Mucosa of descending colon (tissue), 3 donors: ENCODE measurements at regions not wholly inside any gene's neighbourhood (a gene's known extent, or its start where the extent isn't known, plus 50 kb on each side); places are given as distances from the start of the nearest gene placed in this dataset.
A peak's percentile ranks its signal among the peaks of the same experiment; 100 is the strongest.

Source experiments
- ATAC-seq: fragments of 200-7000 bp; cut with Tn5 transposase; one replicate; pipeline ENCODE4 v1.9.1; 2020; ENCODE audit warnings: mild to moderate bottlenecking, moderate library complexity
- DNase-seq, 3 donors: peaks; one replicate each; pipeline ENCODE4 v3.0.0-alpha.2; 2020
- H3K36me3 ChIP-seq: fragments of 200-600 bp; one replicate; pipeline ENCODE4 v1.8.0; 2021; ENCODE audit warnings: low read depth, mild to moderate bottlenecking
- H3K4me1 ChIP-seq: fragments of 200-600 bp; one replicate; pipeline ENCODE4 v1.8.0; 2021; ENCODE audit warnings: low read depth, mild to moderate bottlenecking
- H3K4me3 ChIP-seq: fragments of 200-600 bp; one replicate; pipeline ENCODE4 v1.8.0; 2021; ENCODE audit warnings: mild to moderate bottlenecking
- H3K9me3 ChIP-seq: fragments of 200-600 bp; one replicate; pipeline ENCODE4 v1.8.0; 2021; ENCODE audit warnings: mild to moderate bottlenecking
- intact Hi-C, 2 donors: fragments of 100-400 bp; cut with DNase I in 1 of 2; cut with micrococcal nuclease in 1 of 2; formaldehyde crosslinking; loops; one replicate each; pipeline versions ENCODE4 v1.11.0 to v1.11.1; 2022; cut with DNase I, micrococcal nuclease
- TF ChIP-seq, protein P1 (sequence below): fragments of 200-600 bp; IDR thresholded peaks from one replicate; pipeline ENCODE4 v1.8.0; 2022; ENCODE audit warnings: antibody characterized with exemption, mild to moderate bottlenecking
- donor health status: DM: no; HTN: no; CAD: no; lungs with moderate emphysema.
- donor health status: DM: no; HTN: no; CAD: no.
- donor health status: DM: no; HTN: yes; CAD: no.

DNA sequence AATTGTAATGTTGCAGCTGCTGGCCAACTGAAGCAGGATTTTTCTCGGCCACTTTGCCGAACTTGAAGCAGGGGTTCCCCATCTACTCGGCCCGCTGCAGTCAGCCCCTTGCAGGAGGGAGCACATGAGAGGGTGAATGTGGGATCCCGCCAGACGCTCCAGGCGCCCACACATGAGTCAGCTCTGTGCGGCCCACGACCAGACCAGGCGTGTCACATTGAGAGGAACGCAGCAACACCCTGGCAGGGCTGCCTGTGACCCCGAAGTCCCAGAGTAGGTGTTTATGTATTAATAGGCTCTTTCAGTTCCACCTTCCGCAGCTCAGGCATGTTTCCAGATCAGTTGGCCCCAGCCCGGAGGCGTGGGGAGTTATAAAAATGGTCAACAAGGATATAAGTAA, 344.7 kb upstream of the PABPC4L start:
- Histone ChIP-seq H3K4me3 (no peak overlapping the region), H3K4me1 (no peaks in the 10 kb centered on the region), H3K9me3 (peaks cover 19% of the 10 kb centered on the region), H3K36me3 (no peaks in the 10 kb centered on the region)
- DNase-seq: peak in 1 of 3 donors; percentile 29
- no peak for ATAC-seq
- TF ChIP-seq, protein P1, sequence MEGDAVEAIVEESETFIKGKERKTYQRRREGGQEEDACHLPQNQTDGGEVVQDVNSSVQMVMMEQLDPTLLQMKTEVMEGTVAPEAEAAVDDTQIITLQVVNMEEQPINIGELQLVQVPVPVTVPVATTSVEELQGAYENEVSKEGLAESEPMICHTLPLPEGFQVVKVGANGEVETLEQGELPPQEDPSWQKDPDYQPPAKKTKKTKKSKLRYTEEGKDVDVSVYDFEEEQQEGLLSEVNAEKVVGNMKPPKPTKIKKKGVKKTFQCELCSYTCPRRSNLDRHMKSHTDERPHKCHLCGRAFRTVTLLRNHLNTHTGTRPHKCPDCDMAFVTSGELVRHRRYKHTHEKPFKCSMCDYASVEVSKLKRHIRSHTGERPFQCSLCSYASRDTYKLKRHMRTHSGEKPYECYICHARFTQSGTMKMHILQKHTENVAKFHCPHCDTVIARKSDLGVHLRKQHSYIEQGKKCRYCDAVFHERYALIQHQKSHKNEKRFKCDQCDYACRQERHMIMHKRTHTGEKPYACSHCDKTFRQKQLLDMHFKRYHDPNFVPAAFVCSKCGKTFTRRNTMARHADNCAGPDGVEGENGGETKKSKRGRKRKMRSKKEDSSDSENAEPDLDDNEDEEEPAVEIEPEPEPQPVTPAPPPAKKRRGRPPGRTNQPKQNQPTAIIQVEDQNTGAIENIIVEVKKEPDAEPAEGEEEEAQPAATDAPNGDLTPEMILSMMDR: no peak
- intact Hi-C loops: no loop called here

GRCh38 chr4:134544303-134544770, 342.7 kb upstream of the PABPC4L start:
- no peak for ATAC-seq
- H3K4me1 ChIP-seq: no peaks in the 10 kb centered on the region
- TF ChIP-seq, protein P1: no peak
- H3K9me3 ChIP-seq: peaks cover 19% of the 10 kb centered on the region
- intact Hi-C loops: no loop called here
- no peak overlapping the region for H3K4me3 ChIP-seq
- no peak for DNase-seq
- H3K36me3 ChIP-seq: no peaks in the 10 kb centered on the region

GRCh38 chr4:134540588-134540987, 339.0 kb upstream of the PABPC4L start:
- no peak for DNase-seq
- H3K36me3 ChIP-seq: no peaks in the 10 kb centered on the region
- no peaks in the 10 kb centered on the region for H3K9me3 ChIP-seq
- no peaks in the 10 kb centered on the region for H3K4me1 ChIP-seq
- H3K4me3 ChIP-seq: no peak overlapping the region
- no peak for ATAC-seq
- TF ChIP-seq, protein P1: no peak
- intact Hi-C loops: no loop called here

DNA sequence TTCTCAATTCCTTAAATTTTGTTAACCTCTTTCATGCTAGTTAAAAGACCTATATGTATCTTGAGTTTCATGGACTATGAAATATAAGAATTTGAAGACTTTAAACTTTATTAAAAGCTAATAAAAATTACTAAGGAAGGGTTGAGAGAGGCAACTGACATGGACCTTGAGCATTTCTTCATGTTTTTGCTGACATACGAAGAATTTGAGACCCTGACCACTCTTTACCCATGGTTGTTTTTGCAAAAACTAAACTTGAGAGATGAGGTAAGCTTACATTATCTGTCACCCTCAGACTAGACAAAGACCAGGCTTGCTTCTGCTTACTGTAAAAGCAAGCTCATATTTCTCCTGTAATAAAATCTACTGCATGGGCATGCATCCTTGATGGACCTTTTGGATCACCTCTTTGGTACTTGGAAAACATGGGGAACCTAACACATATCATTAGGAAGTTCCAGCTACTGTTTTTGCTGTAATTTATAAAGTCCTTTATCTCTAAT, 338.2 kb upstream of the PABPC4L start:
- intact Hi-C loops: no loop called here
- TF ChIP-seq, protein P1: no peak
- Histone ChIP-seq H3K4me3 (no peak overlapping the region), H3K4me1 (no peaks in the 10 kb centered on the region), H3K9me3 (no peaks in the 10 kb centered on the region), H3K36me3 (no peaks in the 10 kb centered on the region)
- ATAC-seq: no peak
- DNase-seq: no peak

GRCh38 chr4:134537701-134538100, 336.1 kb upstream of the PABPC4L start:
- intact Hi-C loops: no loop called here
- no peak for ATAC-seq
- Histone ChIP-seq H3K9me3 (no peaks in the 10 kb centered on the region), H3K4me1 (no peaks in the 10 kb centered on the region), H3K4me3 (no peak overlapping the region), H3K36me3 (no peaks in the 10 kb centered on the region)
- DNase-seq: no peak
- TF ChIP-seq, protein P1: no peak

DNA sequence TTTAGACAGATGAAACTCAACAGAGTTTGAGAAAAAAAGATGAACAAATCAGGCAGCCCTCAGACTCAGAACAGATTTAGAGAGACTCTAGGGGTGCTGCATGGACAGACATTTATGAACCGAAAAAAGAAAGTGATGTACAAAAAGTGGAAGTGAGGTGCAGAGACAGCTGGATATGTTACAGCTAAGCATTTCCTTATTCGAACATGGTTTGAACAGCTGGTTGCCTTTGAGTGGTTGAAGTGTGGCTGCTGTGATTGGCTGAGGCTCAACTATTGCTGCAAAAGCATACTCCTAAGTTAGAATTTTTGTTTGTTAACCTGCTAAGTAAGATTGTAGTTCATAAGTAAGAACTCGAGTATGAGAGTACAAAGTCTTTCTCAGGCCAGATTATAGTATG, 331.5 kb upstream of the PABPC4L start:
- H3K4me1 ChIP-seq: no peaks in the 10 kb centered on the region
- H3K4me3 ChIP-seq: no peak overlapping the region
- ATAC-seq: no peak
- DNase-seq: no peak
- TF ChIP-seq, protein P1: no peak
- H3K36me3 ChIP-seq: no peaks in the 10 kb centered on the region
- no peaks in the 10 kb centered on the region for H3K9me3 ChIP-seq
- intact Hi-C loops: no loop called here
